ENCODE measurements at regions not wholly inside any gene's neighbourhood (a gene's known extent, or its start where the extent isn't known, plus 50 kb on each side); places are given as distances from the start of the nearest gene placed in this dataset.

DNA sequence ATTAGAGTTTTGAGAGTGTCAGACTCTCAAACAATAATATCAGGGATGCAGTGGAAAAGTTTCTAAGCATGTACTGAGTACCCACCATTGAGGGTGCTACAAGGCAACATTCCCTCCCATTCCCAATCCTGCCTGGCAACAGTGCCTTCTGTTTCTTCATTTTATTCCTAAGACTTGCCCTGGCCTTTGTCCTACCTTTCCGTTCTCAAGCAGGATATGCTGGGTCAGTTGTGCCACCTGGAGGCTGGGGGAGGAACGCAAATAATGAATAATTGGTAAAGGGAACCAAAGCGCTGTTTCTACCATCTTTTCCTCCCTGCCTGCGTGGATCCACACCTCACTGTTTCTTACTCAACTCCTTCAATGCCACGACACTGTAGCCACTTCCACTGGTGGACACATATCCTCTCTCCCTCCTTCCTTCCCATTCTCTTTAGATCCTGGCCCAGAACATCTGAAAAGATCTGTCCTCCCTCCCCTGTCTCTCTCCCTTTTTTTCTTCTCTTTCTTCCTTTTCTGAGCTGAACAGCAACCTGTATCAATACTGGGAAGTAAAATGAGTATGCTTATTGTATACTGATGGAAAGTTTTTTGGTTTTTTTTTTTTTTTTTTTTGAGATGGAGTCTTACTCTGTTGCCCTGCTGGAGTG lies 149.5 kb downstream of the C9orf152 start (continued):
- TF ChIP-seq, protein P1, sequence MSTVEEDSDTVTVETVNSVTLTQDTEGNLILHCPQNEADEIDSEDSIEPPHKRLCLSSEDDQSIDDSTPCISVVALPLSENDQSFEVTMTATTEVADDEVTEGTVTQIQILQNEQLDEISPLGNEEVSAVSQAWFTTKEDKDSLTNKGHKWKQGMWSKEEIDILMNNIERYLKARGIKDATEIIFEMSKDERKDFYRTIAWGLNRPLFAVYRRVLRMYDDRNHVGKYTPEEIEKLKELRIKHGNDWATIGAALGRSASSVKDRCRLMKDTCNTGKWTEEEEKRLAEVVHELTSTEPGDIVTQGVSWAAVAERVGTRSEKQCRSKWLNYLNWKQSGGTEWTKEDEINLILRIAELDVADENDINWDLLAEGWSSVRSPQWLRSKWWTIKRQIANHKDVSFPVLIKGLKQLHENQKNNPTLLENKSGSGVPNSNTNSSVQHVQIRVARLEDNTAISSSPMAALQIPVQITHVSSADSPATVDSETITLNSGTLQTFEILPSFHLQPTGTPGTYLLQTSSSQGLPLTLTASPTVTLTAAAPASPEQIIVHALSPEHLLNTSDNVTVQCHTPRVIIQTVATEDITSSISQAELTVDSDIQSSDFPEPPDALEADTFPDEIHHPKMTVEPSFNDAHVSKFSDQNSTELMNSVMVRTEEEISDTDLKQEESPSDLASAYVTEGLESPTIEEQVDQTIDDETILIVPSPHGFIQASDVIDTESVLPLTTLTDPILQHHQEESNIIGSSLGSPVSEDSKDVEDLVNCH (CRISPR knock-in tag; IDR thresholded peaks at IDR 0.05) = no peak
- TF ChIP-seq ZNF138 (CRISPR knock-in tag; IDR thresholded peaks at IDR 0.05; ENCODE audit: low read depth) = no peak
- TF ChIP-seq, protein P2, sequence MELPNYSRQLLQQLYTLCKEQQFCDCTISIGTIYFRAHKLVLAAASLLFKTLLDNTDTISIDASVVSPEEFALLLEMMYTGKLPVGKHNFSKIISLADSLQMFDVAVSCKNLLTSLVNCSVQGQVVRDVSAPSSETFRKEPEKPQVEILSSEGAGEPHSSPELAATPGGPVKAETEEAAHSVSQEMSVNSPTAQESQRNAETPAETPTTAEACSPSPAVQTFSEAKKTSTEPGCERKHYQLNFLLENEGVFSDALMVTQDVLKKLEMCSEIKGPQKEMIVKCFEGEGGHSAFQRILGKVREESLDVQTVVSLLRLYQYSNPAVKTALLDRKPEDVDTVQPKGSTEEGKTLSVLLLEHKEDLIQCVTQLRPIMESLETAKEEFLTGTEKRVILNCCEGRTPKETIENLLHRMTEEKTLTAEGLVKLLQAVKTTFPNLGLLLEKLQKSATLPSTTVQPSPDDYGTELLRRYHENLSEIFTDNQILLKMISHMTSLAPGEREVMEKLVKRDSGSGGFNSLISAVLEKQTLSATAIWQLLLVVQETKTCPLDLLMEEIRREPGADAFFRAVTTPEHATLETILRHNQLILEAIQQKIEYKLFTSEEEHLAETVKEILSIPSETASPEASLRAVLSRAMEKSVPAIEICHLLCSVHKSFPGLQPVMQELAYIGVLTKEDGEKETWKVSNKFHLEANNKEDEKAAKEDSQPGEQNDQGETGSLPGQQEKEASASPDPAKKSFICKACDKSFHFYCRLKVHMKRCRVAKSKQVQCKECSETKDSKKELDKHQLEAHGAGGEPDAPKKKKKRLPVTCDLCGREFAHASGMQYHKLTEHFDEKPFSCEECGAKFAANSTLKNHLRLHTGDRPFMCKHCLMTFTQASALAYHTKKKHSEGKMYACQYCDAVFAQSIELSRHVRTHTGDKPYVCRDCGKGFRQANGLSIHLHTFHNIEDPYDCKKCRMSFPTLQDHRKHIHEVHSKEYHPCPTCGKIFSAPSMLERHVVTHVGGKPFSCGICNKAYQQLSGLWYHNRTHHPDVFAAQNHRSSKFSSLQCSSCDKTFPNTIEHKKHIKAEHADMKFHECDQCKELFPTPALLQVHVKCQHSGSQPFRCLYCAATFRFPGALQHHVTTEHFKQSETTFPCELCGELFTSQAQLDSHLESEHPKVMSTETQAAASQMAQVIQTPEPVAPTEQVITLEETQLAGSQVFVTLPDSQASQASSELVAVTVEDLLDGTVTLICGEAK (IDR thresholded peaks at IDR 0.05) = no peak
- TF ChIP-seq, protein P2 (CRISPR knock-in tag; IDR thresholded peaks at IDR 0.05) = no peak
- no peak for TF ChIP-seq ZMAT5 (CRISPR knock-in tag; IDR thresholded peaks at IDR 0.05; ENCODE audit: borderline replicate concordance, low read depth)
- TF ChIP-seq ZNF546 (CRISPR knock-in tag; conservative IDR thresholded peaks at IDR 0.05) = no peak
- TF ChIP-seq ZFYVE20 (CRISPR knock-in tag; IDR thresholded peaks at IDR 0.05; ENCODE audit: borderline replicate concordance, low read depth) = no peak
- TF ChIP-seq ZNF552 (CRISPR knock-in tag; IDR thresholded peaks at IDR 0.05; ENCODE audit: borderline replicate concordance) = no peak
- no peak for TF ChIP-seq TFAP4 (IDR thresholded peaks at IDR 0.05; ENCODE audit: borderline replicate concordance, low read depth)
- no peak for TF ChIP-seq ZSCAN12 (CRISPR knock-in tag; IDR thresholded peaks at IDR 0.05)
- TF ChIP-seq ERF (CRISPR knock-in tag; IDR thresholded peaks at IDR 0.05) = no peak
- TF ChIP-seq, protein P3, sequence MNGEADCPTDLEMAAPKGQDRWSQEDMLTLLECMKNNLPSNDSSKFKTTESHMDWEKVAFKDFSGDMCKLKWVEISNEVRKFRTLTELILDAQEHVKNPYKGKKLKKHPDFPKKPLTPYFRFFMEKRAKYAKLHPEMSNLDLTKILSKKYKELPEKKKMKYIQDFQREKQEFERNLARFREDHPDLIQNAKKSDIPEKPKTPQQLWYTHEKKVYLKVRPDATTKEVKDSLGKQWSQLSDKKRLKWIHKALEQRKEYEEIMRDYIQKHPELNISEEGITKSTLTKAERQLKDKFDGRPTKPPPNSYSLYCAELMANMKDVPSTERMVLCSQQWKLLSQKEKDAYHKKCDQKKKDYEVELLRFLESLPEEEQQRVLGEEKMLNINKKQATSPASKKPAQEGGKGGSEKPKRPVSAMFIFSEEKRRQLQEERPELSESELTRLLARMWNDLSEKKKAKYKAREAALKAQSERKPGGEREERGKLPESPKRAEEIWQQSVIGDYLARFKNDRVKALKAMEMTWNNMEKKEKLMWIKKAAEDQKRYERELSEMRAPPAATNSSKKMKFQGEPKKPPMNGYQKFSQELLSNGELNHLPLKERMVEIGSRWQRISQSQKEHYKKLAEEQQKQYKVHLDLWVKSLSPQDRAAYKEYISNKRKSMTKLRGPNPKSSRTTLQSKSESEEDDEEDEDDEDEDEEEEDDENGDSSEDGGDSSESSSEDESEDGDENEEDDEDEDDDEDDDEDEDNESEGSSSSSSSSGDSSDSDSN (CRISPR knock-in tag; IDR thresholded peaks at IDR 0.05) = no peak
- TF ChIP-seq, protein P4, sequence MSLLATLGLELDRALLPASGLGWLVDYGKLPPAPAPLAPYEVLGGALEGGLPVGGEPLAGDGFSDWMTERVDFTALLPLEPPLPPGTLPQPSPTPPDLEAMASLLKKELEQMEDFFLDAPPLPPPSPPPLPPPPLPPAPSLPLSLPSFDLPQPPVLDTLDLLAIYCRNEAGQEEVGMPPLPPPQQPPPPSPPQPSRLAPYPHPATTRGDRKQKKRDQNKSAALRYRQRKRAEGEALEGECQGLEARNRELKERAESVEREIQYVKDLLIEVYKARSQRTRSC (CRISPR knock-in tag; IDR thresholded peaks at IDR 0.05; ENCODE audit: low read depth) = no peak
